GM10248 (cell line): ENCODE measurements at regions not wholly inside any gene's neighbourhood (a gene's known extent, or its start where the extent isn't known, plus 50 kb on each side); places are given as distances from the start of the nearest gene placed in this dataset.
A peak's percentile ranks its signal among the peaks of the same experiment; 100 is the strongest.
"Not testable (repeated sequence)": the region's sequence is repeated elsewhere in the genome, so short reads cannot be mapped to it uniquely, and the experiment has no call there.

Source experiments
- CTCF ChIA-PET: fragments of 300-600 bp; sonication (Branson Sonifier 250); formaldehyde crosslinking; extraction: SDS; loops from one replicate; lab custom pipeline; 2021; ENCODE audit warnings: antibody characterized with exemption; lab: Yijun Ruan, JAX
- POLR2A ChIA-PET: fragments of 350-650 bp; sonication (Branson Sonifier 250); formaldehyde crosslinking; extraction: SDS; loops from one replicate; lab custom pipeline; 2020; ENCODE audit warnings: antibody characterized with exemption; lab: Yijun Ruan, JAX
- DNase-seq: peaks from one replicate; pipeline ENCODE4 v3.0.0; 2012; ENCODE audit errors: extremely low spot score
- TF ChIP-seq, protein P1 (sequence below): IDR thresholded peaks from 2 replicates; pipeline ENCODE4 v1.5.1; 2012; ENCODE audit warnings: mild to moderate bottlenecking, low read depth; ENCODE audit errors: extremely low read depth, missing control alignments, control extremely low read depth

- ChIA-PET POLR2A (no interaction called here), CTCF (interaction anchor here (0.9 to 1.7 kb wide), 7 partner anchors 9 to 161 kb away, joined by 3 to 5 read pairs (median 3); no protein-coding TSS in a partner anchor)
- TF ChIP-seq, protein P1, sequence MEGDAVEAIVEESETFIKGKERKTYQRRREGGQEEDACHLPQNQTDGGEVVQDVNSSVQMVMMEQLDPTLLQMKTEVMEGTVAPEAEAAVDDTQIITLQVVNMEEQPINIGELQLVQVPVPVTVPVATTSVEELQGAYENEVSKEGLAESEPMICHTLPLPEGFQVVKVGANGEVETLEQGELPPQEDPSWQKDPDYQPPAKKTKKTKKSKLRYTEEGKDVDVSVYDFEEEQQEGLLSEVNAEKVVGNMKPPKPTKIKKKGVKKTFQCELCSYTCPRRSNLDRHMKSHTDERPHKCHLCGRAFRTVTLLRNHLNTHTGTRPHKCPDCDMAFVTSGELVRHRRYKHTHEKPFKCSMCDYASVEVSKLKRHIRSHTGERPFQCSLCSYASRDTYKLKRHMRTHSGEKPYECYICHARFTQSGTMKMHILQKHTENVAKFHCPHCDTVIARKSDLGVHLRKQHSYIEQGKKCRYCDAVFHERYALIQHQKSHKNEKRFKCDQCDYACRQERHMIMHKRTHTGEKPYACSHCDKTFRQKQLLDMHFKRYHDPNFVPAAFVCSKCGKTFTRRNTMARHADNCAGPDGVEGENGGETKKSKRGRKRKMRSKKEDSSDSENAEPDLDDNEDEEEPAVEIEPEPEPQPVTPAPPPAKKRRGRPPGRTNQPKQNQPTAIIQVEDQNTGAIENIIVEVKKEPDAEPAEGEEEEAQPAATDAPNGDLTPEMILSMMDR = no peak
- DNase-seq = no peak
Observed at GRCh38 chr12:46547421-46548354, 175.1 kb upstream of the SLC38A2 start.

DNA sequence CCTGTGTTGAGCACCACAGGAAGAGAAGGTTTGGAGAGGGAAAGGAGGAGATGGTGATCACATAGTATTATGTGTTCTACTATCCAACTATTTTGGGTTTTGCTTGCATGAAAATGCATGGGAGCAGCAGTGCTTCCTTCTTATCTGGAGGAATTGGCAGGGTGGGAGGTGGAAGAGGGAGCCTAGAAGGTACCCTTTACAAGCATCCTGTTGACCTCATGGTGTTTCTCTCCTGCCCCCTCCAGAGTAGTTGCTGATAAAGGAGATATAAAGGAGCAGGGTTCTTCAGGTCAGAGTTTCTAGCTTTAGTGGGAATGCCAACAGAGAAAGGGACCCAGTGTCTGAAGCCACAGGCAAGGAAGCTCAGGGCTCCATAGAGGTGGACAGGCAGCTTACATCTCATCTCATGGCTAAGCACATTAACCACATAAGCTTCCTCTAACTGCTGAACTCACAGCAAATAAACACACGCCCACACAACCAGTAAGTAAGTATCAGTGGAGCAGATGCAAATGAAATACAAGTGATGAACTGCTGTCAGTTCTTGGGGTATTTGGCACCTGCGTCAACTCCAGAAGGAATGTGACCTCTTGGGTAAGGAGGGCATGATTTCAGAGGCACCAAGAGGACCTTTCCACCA, 174.2 kb upstream of the SLC38A2 start:
- TF ChIP-seq, protein P1 = no peak
- ChIA-PET CTCF (interaction anchor here (0.9 to 1.5 kb wide), 5 partner anchors 10 to 160 kb away, joined by 3 to 5 read pairs (median 3); no protein-coding TSS in a partner anchor), POLR2A (no interaction called here)
- peak; percentile 59 for DNase-seq

- CTCF ChIA-PET, DNase-seq, POLR2A ChIA-PET: not testable (repeated sequence)
Observed at GRCh38 chr12:46543378-46543795, 170.8 kb upstream of the SLC38A2 start.

GRCh38 chr12:46538976-46539375, 166.4 kb upstream of the SLC38A2 start:
- ChIA-PET POLR2A (no interaction called here), CTCF (interaction anchor here (1.0 to 1.9 kb wide), 3 partner anchors 12 to 25 kb away, joined by 3 to 7 read pairs (median 6); no protein-coding TSS in a partner anchor)
- TF ChIP-seq, protein P1 = no peak
- DNase-seq = no peak

DNA sequence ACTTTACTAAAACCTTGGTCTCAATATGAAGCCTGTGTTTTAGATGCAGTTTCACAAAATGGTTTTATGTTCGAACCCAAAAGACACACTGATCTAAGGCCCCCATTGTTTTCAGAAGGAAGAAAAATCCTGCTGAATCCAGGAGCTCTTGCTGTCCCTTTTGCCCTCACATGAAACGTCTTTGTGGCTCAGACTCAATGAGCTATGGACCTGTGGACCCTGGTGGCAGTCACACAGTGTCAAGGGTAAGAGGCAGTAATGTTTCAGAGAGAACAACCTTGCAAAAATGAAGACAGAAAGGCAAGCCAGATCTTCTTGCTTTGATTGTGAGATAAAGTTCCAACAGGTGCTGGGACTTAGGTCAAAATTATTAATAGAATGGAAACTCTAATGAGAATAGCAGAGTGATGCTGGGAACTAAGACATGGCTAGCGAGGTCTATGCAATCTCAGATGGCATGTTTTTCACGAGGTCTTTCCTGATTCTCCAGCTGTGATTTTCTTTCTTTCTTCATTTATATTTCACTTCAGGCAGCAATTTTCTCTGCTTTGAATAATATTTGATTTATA, 164.9 kb upstream of the SLC38A2 start:
- no peak for DNase-seq
- TF ChIP-seq, protein P1 = no peak
- CTCF ChIA-PET = no interaction called here
- POLR2A ChIA-PET = no interaction called here

DNA sequence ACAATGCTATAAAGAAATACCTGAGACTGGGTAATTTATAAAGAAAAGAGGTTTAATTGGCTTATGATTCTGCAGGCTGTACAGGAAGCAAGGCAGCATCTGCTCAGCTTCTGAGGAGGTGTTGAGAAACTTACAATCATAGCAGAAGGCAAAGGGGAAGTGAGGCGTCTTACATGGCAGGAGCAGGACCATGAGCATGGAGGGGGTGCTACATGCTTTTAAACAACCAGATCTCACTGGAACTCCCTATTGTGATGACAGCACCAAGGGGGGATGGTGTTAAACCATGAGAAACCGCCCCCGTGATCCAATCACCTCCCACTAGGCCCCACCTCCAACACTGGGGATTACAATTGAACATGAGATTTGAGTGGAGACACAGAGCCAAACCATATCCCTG, 163.7 kb upstream of the SLC38A2 start:
- CTCF ChIA-PET, POLR2A ChIA-PET, DNase-seq: not testable (repeated sequence)

DNA sequence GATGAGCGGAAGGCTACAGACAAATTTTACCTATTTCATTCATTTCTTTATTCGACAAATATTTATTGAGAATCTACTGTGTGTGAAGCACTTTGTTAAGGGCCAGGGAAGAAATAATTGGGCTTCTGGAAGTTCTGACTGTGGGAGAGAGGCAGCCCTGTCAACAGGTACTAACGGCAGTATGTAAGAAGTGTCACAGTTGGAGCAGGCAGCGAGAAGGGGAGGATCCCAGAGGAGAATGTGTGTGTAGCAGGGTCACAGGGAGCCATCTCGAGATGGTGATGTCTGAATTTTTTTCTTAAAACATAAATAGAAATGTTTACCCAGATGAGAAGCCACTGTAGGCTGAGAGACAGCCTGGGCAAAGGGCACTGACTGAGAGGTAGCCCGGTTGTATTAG, 163.3 kb upstream of the SLC38A2 start:
- TF ChIP-seq, protein P1 = no peak
- ChIA-PET CTCF (no interaction called here), POLR2A (no interaction called here)
- no peak for DNase-seq
